ENCODE measurements at regions not wholly inside any gene's neighbourhood (a gene's known extent, or its start where the extent isn't known, plus 50 kb on each side); places are given as distances from the start of the nearest gene placed in this dataset.

- DNase-seq (ENCODE audit: low read depth) = no peak
These were observed 563.6 kb upstream of the NEGR1 start for GRCh38 chr1:72845981-72846380.

- DNase-seq (ENCODE audit: low read depth) = peak; percentile 47
These were observed 563.0 kb upstream of the NEGR1 start for GRCh38 chr1:72845381-72845780.

- DNase-seq (ENCODE audit: low read depth) = no peak
These were observed 555.4 kb upstream of the NEGR1 start for GRCh38 chr1:72837781-72838180.

- no peak for DNase-seq (ENCODE audit: low read depth)
These were observed 548.5 kb upstream of the NEGR1 start for GRCh38 chr1:72830606-72831390.

GRCh38 chr1:72827278-72827677 is 544.9 kb upstream of the NEGR1 start:
- peak; percentile 2 for DNase-seq (ENCODE audit: low read depth)

GRCh38 chr1:72804541-72804940 is 522.2 kb upstream of the NEGR1 start:
- no peak for DNase-seq (ENCODE audit: low read depth)

- DNase-seq (ENCODE audit: low read depth) = no peak
These were observed 498.7 kb upstream of the NEGR1 start for GRCh38 chr1:72781038-72781437.

GRCh38 chr1:72780212-72780611 is 497.9 kb upstream of the NEGR1 start:
- no peak for DNase-seq (ENCODE audit: low read depth)

- no peak for DNase-seq (ENCODE audit: low read depth)
These were observed 495.6 kb upstream of the NEGR1 start for GRCh38 chr1:72777918-72778317.

- DNase-seq (ENCODE audit: low read depth) = peak; percentile 1
These were observed 481.1 kb upstream of the NEGR1 start for GRCh38 chr1:72763481-72763880.

GRCh38 chr1:72759486-72759885 is 477.1 kb upstream of the NEGR1 start:
- no peak for DNase-seq (ENCODE audit: low read depth)

- no peak for DNase-seq (ENCODE audit: low read depth)
These were observed 475.5 kb upstream of the NEGR1 start for GRCh38 chr1:72757843-72758242.

- DNase-seq (ENCODE audit: low read depth) = no peak
These were observed 463.1 kb upstream of the NEGR1 start for GRCh38 chr1:72745413-72745812.

- no peak for DNase-seq (ENCODE audit: low read depth)
These were observed 452.1 kb upstream of the NEGR1 start for GRCh38 chr1:72734415-72734814.

GRCh38 chr1:72724951-72725861 is 442.9 kb upstream of the NEGR1 start:
- DNase-seq (ENCODE audit: low read depth) = no peak

GRCh38 chr1:72705921-72706320 is 423.6 kb upstream of the NEGR1 start:
- DNase-seq (ENCODE audit: low read depth) = no peak

GRCh38 chr1:72704841-72705477 is 422.6 kb upstream of the NEGR1 start:
- no peak for DNase-seq (ENCODE audit: low read depth)

- no peak for DNase-seq (ENCODE audit: low read depth)
These were observed 415.1 kb upstream of the NEGR1 start for GRCh38 chr1:72697410-72697809.

- no peak for DNase-seq (ENCODE audit: low read depth)
These were observed 411.6 kb upstream of the NEGR1 start for GRCh38 chr1:72693899-72694298.

GRCh38 chr1:72693376-72693775 is 411.0 kb upstream of the NEGR1 start:
- DNase-seq (ENCODE audit: low read depth) = no peak

- no peak for DNase-seq (ENCODE audit: low read depth)
These were observed 408.5 kb upstream of the NEGR1 start for GRCh38 chr1:72690871-72691270.

GRCh38 chr1:72678683-72679082 is 396.3 kb upstream of the NEGR1 start:
- no peak for DNase-seq (ENCODE audit: low read depth)
